ENCODE measurements at regions not wholly inside any gene's neighbourhood (a gene's known extent, or its start where the extent isn't known, plus 50 kb on each side); places are given as distances from the start of the nearest gene placed in this dataset.

GRCh38 chr6:166714581-166714980 lies 87.5 kb upstream of the RPS6KA2 start:
- Histone ChIP-seq H4K8ac (ENCODE audit: low read length) (no peak overlapping the region), H3K23ac (ENCODE audit: low read length in 2 of 2) (no peak overlapping the region)
- 91% methylated on average over 10 of the region's 10 CpGs for WGBS

GRCh38 chr6:166714187-166714510 lies 87.1 kb upstream of the RPS6KA2 start:
- H3K36me3 ChIP-seq (ENCODE audit: control insufficient read depth in 1 of 2, insufficient read depth in 2 of 2, low read depth in 1 of 2, low read length in 2 of 2): no peaks in the 10 kb centered on the region
- H3K27ac ChIP-seq (ENCODE audit: low read length, poor library complexity, severe bottlenecking): no peak overlapping the region
- no peak overlapping the region for H3K18ac ChIP-seq (ENCODE audit: low read depth in 1 of 2, low read length in 2 of 2)
- H3K9me3 ChIP-seq (ENCODE audit: control insufficient read depth, low read length): peaks cover 4% of the 10 kb centered on the region
- no peak overlapping the region for H2BK5ac ChIP-seq (ENCODE audit: low read depth, low read length, poor library complexity, severe bottlenecking)
- DNase-seq: no peak
- 97% methylated on average over 2 of the region's 2 CpGs for WGBS
- no peaks in the 10 kb centered on the region for H3K79me1 ChIP-seq (replicated peaks; ENCODE audit: low read length, poor library complexity, severe bottlenecking)
- no peak overlapping the region for H4K8ac ChIP-seq (ENCODE audit: low read length)
- no peak overlapping the region for H3K4me2 ChIP-seq (ENCODE audit: low read length, poor library complexity, severe bottlenecking)
- H3K4me1 ChIP-seq (ENCODE audit: control insufficient read depth, insufficient read depth, low read depth, low read length): no peaks in the 10 kb centered on the region
- H3K27me3 ChIP-seq (ENCODE audit: control insufficient read depth in 1 of 2, insufficient read depth in 1 of 2, low read length in 2 of 2): peaks cover 0 to 5% of the 10 kb centered on the region in 2 experiments
- no peak overlapping the region for H2BK15ac ChIP-seq (ENCODE audit: low read depth, poor library complexity, severe bottlenecking)
- no peak overlapping the region for H3K23ac ChIP-seq (ENCODE audit: low read length in 2 of 2)
- H3K4ac ChIP-seq (ENCODE audit: low read depth in 1 of 2, low read length in 2 of 2): no peak overlapping the region
- no peak overlapping the region for H2AK5ac ChIP-seq (ENCODE audit: low read length, severe bottlenecking)
- no peak overlapping the region for H3K14ac ChIP-seq (ENCODE audit: low read length in 2 of 2)
- H2AFZ ChIP-seq (ENCODE audit: low read depth, low read length): no peak overlapping the region
- H3K4me3 ChIP-seq (ENCODE audit: insufficient read depth in 1 of 2, low read depth in 1 of 2, low read length in 2 of 2): no peak overlapping the region
- H3K9ac ChIP-seq (ENCODE audit: low read length): no peak overlapping the region
- H4K91ac ChIP-seq (ENCODE audit: low read length): no peak overlapping the region
- no peak overlapping the region for H2BK120ac ChIP-seq (ENCODE audit: low read depth, low read length)
- H2BK12ac ChIP-seq (ENCODE audit: low read length in 2 of 2): no peak overlapping the region

More at GRCh38 chr6:166714581-166714980, 87.5 kb upstream of the RPS6KA2 start:
- Histone ChIP-seq H2BK120ac (ENCODE audit: low read depth, low read length) (no peak overlapping the region), H3K9me3 (ENCODE audit: control insufficient read depth, low read length) (peaks cover 4% of the 10 kb centered on the region), H2BK12ac (ENCODE audit: low read length in 2 of 2) (no peak overlapping the region), H2AFZ (ENCODE audit: low read depth, low read length) (no peak overlapping the region), H2BK5ac (ENCODE audit: low read depth, low read length, poor library complexity, severe bottlenecking) (no peak overlapping the region), H2AK5ac (ENCODE audit: low read length, severe bottlenecking) (no peak overlapping the region), H2BK15ac (ENCODE audit: low read depth, poor library complexity, severe bottlenecking) (no peak overlapping the region), H3K79me1 (replicated peaks; ENCODE audit: low read length, poor library complexity, severe bottlenecking) (no peaks in the 10 kb centered on the region), H3K4me1 (ENCODE audit: control insufficient read depth, insufficient read depth, low read depth, low read length) (no peaks in the 10 kb centered on the region), H4K91ac (ENCODE audit: low read length) (no peak overlapping the region), H3K9ac (ENCODE audit: low read length) (no peak overlapping the region), H3K4me3 (ENCODE audit: insufficient read depth in 1 of 2, low read depth in 1 of 2, low read length in 2 of 2) (no peak overlapping the region), H3K4me2 (ENCODE audit: low read length, poor library complexity, severe bottlenecking) (no peak overlapping the region), H3K36me3 (ENCODE audit: control insufficient read depth in 1 of 2, insufficient read depth in 2 of 2, low read depth in 1 of 2, low read length in 2 of 2) (no peaks in the 10 kb centered on the region), H3K18ac (ENCODE audit: low read depth in 1 of 2, low read length in 2 of 2) (no peak overlapping the region), H3K4ac (ENCODE audit: low read depth in 1 of 2, low read length in 2 of 2) (no peak overlapping the region), H3K27me3 (ENCODE audit: control insufficient read depth in 1 of 2, insufficient read depth in 1 of 2, low read length in 2 of 2) (peaks cover 0 to 5% of the 10 kb centered on the region in 2 experiments), H3K27ac (ENCODE audit: low read length, poor library complexity, severe bottlenecking) (no peak overlapping the region), H3K14ac (ENCODE audit: low read length in 2 of 2) (no peak overlapping the region)
- DNase-seq: no peak

DNA sequence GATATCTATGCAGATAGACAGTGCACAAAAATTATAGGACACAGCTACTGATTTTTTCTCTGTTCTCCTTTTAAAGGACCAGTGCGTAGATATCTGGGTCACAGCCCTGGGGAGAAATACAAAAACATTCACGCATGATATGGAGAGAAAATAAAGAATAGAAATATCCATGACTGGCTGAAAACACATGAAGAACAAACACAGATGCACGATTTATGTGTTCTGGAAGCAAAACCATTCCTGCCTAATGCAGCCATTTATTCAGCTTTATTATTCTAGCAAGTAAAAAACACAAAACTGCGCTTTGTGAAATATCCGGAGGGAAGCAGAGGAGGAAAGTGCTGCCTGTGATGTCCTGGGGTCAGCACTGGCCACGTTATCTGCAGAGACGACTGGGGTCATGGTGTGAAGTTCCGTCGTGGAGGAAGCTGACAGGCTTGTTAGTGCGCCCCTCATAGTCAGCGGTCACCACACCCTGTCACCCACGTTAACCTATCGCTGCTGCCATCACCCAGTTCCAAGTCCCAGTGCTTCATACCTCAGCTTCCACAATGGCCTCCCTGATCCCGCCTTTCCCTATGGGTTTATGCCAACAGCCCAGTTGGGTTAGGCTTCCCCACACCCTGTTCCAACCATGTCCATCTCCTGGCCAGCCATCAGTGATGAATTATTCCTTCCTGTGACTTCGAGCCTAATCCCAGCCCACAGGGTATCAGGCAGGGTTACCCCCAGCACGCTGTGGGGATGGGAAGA lies 86.6 kb upstream of the RPS6KA2 start:
- peaks cover 0 to 5% of the 10 kb centered on the region in 2 experiments for H3K27me3 ChIP-seq (ENCODE audit: control insufficient read depth in 1 of 2, insufficient read depth in 1 of 2, low read length in 2 of 2)
- no peak overlapping the region for H3K9ac ChIP-seq (ENCODE audit: low read length)
- no peak overlapping the region for H2BK12ac ChIP-seq (ENCODE audit: low read length in 2 of 2)
- H4K8ac ChIP-seq (ENCODE audit: low read length): no peak overlapping the region
- H2BK120ac ChIP-seq (ENCODE audit: low read depth, low read length): no peak overlapping the region
- no peak overlapping the region for H3K18ac ChIP-seq (ENCODE audit: low read depth in 1 of 2, low read length in 2 of 2)
- H3K4ac ChIP-seq (ENCODE audit: low read depth in 1 of 2, low read length in 2 of 2): no peak overlapping the region
- H3K4me2 ChIP-seq (ENCODE audit: low read length, poor library complexity, severe bottlenecking): no peak overlapping the region
- H3K23ac ChIP-seq (ENCODE audit: low read length in 2 of 2): no peak overlapping the region
- H2BK15ac ChIP-seq (ENCODE audit: low read depth, poor library complexity, severe bottlenecking): no peak overlapping the region
- no peak overlapping the region for H2BK5ac ChIP-seq (ENCODE audit: low read depth, low read length, poor library complexity, severe bottlenecking)
- H3K4me1 ChIP-seq (ENCODE audit: control insufficient read depth, insufficient read depth, low read depth, low read length): no peaks in the 10 kb centered on the region
- no peak overlapping the region for H3K14ac ChIP-seq (ENCODE audit: low read length in 2 of 2)
- no peak for DNase-seq
- peaks cover 4% of the 10 kb centered on the region for H3K9me3 ChIP-seq (ENCODE audit: control insufficient read depth, low read length)
- no peak overlapping the region for H3K4me3 ChIP-seq (ENCODE audit: insufficient read depth in 1 of 2, low read depth in 1 of 2, low read length in 2 of 2)
- H3K27ac ChIP-seq (ENCODE audit: low read length, poor library complexity, severe bottlenecking): no peak overlapping the region
- H3K79me1 ChIP-seq (replicated peaks; ENCODE audit: low read length, poor library complexity, severe bottlenecking): no peaks in the 10 kb centered on the region
- 80% methylated on average over 16 of the region's 16 CpGs for WGBS
- no peak overlapping the region for H2AFZ ChIP-seq (ENCODE audit: low read depth, low read length)
- H4K91ac ChIP-seq (ENCODE audit: low read length): no peak overlapping the region
- H3K36me3 ChIP-seq (ENCODE audit: control insufficient read depth in 1 of 2, insufficient read depth in 2 of 2, low read depth in 1 of 2, low read length in 2 of 2): no peaks in the 10 kb centered on the region
- no peak overlapping the region for H2AK5ac ChIP-seq (ENCODE audit: low read length, severe bottlenecking)

DNA sequence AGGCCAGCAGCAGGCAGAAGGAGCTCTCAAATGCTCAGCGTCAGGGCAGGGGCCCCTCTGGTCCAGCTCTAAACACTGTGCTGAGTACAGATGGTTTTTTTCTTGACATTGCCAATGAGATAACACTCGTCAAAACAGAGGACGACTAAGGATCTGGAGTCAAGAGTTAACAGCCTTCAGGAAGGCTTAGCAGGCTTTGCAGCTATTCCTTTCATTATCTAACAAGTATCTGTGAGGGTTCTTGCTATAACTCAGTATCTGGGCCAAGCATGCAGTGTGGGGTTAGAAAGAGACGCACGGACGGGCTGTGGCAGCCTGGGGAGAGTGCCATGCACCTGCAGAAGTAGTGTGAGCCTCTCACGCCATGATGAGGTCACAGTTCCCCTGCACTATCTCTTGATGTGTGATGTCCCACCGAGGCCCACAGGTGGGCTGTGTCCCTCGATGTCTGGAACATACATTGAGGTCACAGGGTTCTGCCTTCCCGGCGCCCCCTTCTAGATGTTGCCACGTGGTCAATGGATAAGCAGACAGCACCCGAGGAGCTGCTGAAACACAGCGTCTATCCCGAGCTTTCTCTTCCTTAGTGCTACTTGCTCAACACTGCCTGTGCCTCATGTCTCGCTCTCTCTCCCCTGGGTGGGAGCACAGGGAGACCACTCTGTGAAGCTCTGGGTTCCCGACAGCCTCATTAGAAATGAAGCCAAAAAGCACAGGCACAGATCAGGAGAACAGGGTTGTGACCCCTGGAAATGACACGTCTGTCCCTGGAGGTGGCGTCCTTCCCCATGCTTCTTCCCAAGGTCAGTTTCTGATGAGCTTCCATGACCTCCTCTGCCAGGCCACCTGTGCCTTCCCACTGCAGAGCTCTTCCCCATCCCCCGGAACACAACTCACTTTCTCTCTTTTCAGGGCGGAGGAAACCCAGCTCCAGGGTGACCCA lies 85.5 kb upstream of the RPS6KA2 start:
- DNase-seq: no peak
- no peak overlapping the region for H2BK5ac ChIP-seq (ENCODE audit: low read depth, low read length, poor library complexity, severe bottlenecking)
- H3K9ac ChIP-seq (ENCODE audit: low read length): no peak overlapping the region
- 82% methylated on average over 21 of the region's 21 CpGs for WGBS
- peak overlapping the region; percentile 39 for H4K8ac ChIP-seq (ENCODE audit: low read length)
- no peak overlapping the region for H3K27ac ChIP-seq (ENCODE audit: low read length, poor library complexity, severe bottlenecking)
- H3K4me3 ChIP-seq (ENCODE audit: insufficient read depth in 1 of 2, low read depth in 1 of 2, low read length in 2 of 2): no peak overlapping the region
- no peaks in the 10 kb centered on the region for H3K79me1 ChIP-seq (replicated peaks; ENCODE audit: low read length, poor library complexity, severe bottlenecking)
- H3K4me2 ChIP-seq (ENCODE audit: low read length, poor library complexity, severe bottlenecking): no peak overlapping the region
- H3K27me3 ChIP-seq (ENCODE audit: control insufficient read depth in 1 of 2, insufficient read depth in 1 of 2, low read length in 2 of 2): peaks cover 0 to 5% of the 10 kb centered on the region in 2 experiments
- no peak overlapping the region for H2AFZ ChIP-seq (ENCODE audit: low read depth, low read length)
- H2BK12ac ChIP-seq (ENCODE audit: low read length in 2 of 2): no peak overlapping the region
- H3K36me3 ChIP-seq (ENCODE audit: control insufficient read depth in 1 of 2, insufficient read depth in 2 of 2, low read depth in 1 of 2, low read length in 2 of 2): no peaks in the 10 kb centered on the region
- peaks cover 4% of the 10 kb centered on the region for H3K9me3 ChIP-seq (ENCODE audit: control insufficient read depth, low read length)
- H4K91ac ChIP-seq (ENCODE audit: low read length): no peak overlapping the region
- no peak overlapping the region for H3K18ac ChIP-seq (ENCODE audit: low read depth in 1 of 2, low read length in 2 of 2)
- H3K4me1 ChIP-seq (ENCODE audit: control insufficient read depth, insufficient read depth, low read depth, low read length): no peaks in the 10 kb centered on the region
- no peak overlapping the region for H2BK120ac ChIP-seq (ENCODE audit: low read depth, low read length)
- H3K23ac ChIP-seq (ENCODE audit: low read length in 2 of 2): no peak overlapping the region
- no peak overlapping the region for H2AK5ac ChIP-seq (ENCODE audit: low read length, severe bottlenecking)
- no peak overlapping the region for H2BK15ac ChIP-seq (ENCODE audit: low read depth, poor library complexity, severe bottlenecking)
- no peak overlapping the region for H3K14ac ChIP-seq (ENCODE audit: low read length in 2 of 2)
- no peak overlapping the region for H3K4ac ChIP-seq (ENCODE audit: low read depth in 1 of 2, low read length in 2 of 2)

Measured in mesenchymal stem cell (in vitro differentiated cells and primary cell).